ENCODE measurements at regions not wholly inside any gene's neighbourhood (a gene's known extent, or its start where the extent isn't known, plus 50 kb on each side); places are given as distances from the start of the nearest gene placed in this dataset.
A peak's percentile ranks its signal among the peaks of the same experiment; 100 is the strongest.
"Not testable (repeated sequence)": the region's sequence is repeated elsewhere in the genome, so short reads cannot be mapped to it uniquely, and the experiment has no call there.

GRCh38 chr13:81388400-81388799 is 1047.5 kb upstream of the SPRY2 start:
- H3K4me3 ChIP-seq (ENCODE audit: low read length): no peak overlapping the region
- no peak for DNase-seq (ENCODE audit: low read depth)
- no peak for TF ChIP-seq CTCF (conservative IDR thresholded peaks at IDR 0.05; ENCODE audit: low read depth, low read length)

- no peak for DNase-seq (ENCODE audit: low read depth)
- TF ChIP-seq CTCF (conservative IDR thresholded peaks at IDR 0.05; ENCODE audit: low read depth, low read length): no peak
- no peak overlapping the region for H3K4me3 ChIP-seq (ENCODE audit: low read length)
Observed at GRCh38 chr13:81383444-81383843, 1042.5 kb upstream of the SPRY2 start.

DNA sequence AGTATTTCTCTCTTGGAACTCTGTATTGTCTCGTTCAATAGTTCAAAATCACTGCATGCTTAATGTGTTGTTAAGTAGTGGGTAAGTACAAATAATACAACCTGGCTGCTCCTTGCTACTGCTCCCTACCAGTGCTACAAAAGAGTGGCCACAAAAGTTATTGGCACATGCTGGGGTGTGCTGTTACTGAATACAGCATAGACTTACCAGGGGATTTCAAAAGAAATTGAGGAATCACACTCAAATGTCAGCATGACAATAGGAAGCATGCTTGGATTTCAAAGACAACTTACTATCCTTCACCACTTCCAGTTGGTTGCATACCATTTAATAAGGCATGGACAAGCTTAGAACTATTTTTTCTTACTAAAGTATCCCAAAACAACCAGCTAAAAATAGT is 1041.3 kb upstream of the SPRY2 start:
- TF ChIP-seq CTCF (conservative IDR thresholded peaks at IDR 0.05; ENCODE audit: low read depth, low read length): no peak
- no peak for DNase-seq (ENCODE audit: low read depth)
- no peak overlapping the region for H3K4me3 ChIP-seq (ENCODE audit: low read length)

- no peak for TF ChIP-seq CTCF (conservative IDR thresholded peaks at IDR 0.05; ENCODE audit: low read depth, low read length)
- no peak for DNase-seq (ENCODE audit: low read depth)
- no peak overlapping the region for H3K4me3 ChIP-seq (ENCODE audit: low read length)
Observed at GRCh38 chr13:81381560-81381959, 1040.6 kb upstream of the SPRY2 start.

GRCh38 chr13:81379183-81379582 is 1038.3 kb upstream of the SPRY2 start:
- peak; percentile 8 for TF ChIP-seq CTCF (conservative IDR thresholded peaks at IDR 0.05; ENCODE audit: low read depth, low read length)
- DNase-seq (ENCODE audit: low read depth): no peak
- H3K4me3 ChIP-seq (ENCODE audit: low read length): no peak overlapping the region

DNA sequence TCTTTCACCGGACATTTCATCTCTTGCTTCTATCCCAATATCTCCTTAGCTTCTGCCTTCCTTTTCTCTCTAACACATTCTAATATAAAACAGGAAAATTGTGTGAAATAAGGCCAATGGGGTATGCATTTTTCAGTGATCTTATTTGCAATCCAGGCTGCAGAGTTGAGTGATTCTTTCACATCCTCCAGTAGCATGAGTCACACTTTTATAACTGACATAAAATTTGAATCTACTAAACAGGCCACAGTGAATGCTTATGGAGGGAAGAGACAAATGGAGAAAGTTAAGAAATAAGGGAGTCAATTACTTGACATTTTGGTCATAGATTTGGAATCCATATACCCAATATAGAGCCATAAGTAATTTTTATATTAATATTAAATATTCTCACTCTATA is 1037.0 kb upstream of the SPRY2 start:
- H3K4me3 ChIP-seq (ENCODE audit: low read length): no peak overlapping the region
- TF ChIP-seq CTCF (conservative IDR thresholded peaks at IDR 0.05; ENCODE audit: low read depth, low read length): no peak
- no peak for DNase-seq (ENCODE audit: low read depth)

DNA sequence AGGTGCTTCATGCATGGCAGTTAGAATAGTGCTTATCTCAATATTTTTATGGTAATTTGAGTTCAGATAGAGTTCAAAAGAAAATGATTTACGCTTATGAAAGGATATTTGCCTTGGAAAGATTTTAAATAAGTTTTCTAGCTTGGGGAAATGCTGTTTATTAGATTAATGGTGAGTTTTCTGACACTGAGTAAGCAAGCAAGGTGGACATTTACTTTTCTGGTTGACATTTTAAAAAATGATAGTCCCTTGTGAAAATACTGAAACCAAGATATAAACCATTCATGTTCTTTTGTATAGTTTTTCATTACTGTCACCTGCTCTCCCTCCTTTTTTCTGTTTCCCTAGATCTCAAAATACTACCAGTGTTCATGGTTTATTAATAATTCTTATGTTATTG is 1034.8 kb upstream of the SPRY2 start:
- no peak for TF ChIP-seq CTCF (conservative IDR thresholded peaks at IDR 0.05; ENCODE audit: low read depth, low read length)
- DNase-seq (ENCODE audit: low read depth): no peak
- no peak overlapping the region for H3K4me3 ChIP-seq (ENCODE audit: low read length)

GRCh38 chr13:81362711-81363110 is 1021.8 kb upstream of the SPRY2 start:
- not testable (repeated sequence) for H3K4me3 ChIP-seq (ENCODE audit: low read length); DNase-seq (ENCODE audit: low read depth)
